ENCODE measurements at regions not wholly inside any gene's neighbourhood (a gene's known extent, or its start where the extent isn't known, plus 50 kb on each side); places are given as distances from the start of the nearest gene placed in this dataset.

DNA sequence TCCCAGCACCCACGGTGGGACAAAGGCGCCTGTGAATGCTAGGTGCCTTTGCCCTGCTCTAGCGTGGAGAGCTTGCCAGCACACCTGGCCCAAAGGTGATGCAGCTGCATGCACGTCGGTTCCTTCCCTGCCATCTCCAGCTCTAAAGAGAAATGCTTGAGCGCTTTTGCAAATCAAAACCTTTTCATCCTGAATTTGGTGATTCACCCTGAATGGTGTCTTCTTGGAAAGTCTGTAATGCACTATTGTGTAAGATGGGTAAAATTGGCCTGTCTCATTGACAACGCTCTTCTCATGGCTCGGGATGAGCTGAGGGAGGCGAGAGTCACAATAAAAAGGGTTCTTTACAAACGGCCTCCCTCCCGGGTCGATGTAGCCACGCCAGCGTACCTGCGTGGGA lies 103.1 kb upstream of the ID4 start:
- Histone ChIP-seq H3K27ac (no peak overlapping the region), H3K9me3 (no peaks in the 10 kb centered on the region), H3K36me3 (replicated peaks in 1 of 2; ENCODE audit: insufficient read depth in 1 of 2, low read depth in 2 of 2) (no peaks in the 10 kb centered on the region), H3K27me3 (no peaks in the 10 kb centered on the region), H3K4me3 (no peak overlapping the region), H3K4me1 (no peaks in the 10 kb centered on the region)
- intact Hi-C loops (cut with DNase I): no loop called here
- no peak for DNase-seq
- ATAC-seq: no peak
- 62 to 71% methylated on average over 15 of the region's 15 CpGs for WGBS, 2 donors
- TF ChIP-seq, protein P1, sequence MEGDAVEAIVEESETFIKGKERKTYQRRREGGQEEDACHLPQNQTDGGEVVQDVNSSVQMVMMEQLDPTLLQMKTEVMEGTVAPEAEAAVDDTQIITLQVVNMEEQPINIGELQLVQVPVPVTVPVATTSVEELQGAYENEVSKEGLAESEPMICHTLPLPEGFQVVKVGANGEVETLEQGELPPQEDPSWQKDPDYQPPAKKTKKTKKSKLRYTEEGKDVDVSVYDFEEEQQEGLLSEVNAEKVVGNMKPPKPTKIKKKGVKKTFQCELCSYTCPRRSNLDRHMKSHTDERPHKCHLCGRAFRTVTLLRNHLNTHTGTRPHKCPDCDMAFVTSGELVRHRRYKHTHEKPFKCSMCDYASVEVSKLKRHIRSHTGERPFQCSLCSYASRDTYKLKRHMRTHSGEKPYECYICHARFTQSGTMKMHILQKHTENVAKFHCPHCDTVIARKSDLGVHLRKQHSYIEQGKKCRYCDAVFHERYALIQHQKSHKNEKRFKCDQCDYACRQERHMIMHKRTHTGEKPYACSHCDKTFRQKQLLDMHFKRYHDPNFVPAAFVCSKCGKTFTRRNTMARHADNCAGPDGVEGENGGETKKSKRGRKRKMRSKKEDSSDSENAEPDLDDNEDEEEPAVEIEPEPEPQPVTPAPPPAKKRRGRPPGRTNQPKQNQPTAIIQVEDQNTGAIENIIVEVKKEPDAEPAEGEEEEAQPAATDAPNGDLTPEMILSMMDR (IDR thresholded peaks at IDR 0.05): no peak
- TF ChIP-seq POLR2A (IDR thresholded peaks at IDR 0.05): no peak

DNA sequence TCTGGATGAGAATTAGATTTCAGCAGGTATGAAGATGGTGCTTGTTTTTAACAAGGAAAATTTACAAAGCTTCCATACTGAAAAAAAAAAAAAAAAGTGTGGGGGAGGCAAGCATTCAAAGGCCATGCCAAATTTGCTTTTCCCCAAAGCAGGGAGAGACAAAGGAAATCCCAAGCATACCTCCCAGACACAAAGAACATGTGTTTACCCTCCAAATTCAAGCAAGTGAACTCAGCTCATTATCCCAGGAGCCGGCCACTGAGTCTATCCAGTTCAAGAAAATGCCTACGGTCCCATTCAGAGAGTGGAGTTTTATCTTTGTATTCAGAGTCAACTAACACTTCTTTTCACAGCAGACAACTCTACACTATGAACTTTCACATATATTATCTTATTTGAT lies 102.7 kb upstream of the ID4 start:
- H3K4me1 ChIP-seq: no peaks in the 10 kb centered on the region
- no peaks in the 10 kb centered on the region for H3K9me3 ChIP-seq
- H3K27ac ChIP-seq: no peak overlapping the region
- no peak for TF ChIP-seq POLR2A (IDR thresholded peaks at IDR 0.05)
- TF ChIP-seq, protein P1 (IDR thresholded peaks at IDR 0.05): no peak
- intact Hi-C loops (cut with DNase I): no loop called here
- H3K36me3 ChIP-seq (replicated peaks in 1 of 2; ENCODE audit: insufficient read depth in 1 of 2, low read depth in 2 of 2): no peaks in the 10 kb centered on the region
- H3K27me3 ChIP-seq: no peaks in the 10 kb centered on the region
- H3K4me3 ChIP-seq: no peak overlapping the region
- 60 to 75% methylated on average over 2 of the region's 2 CpGs for WGBS, 2 donors
- DNase-seq: no peak
- ATAC-seq: no peak

- no peak for ATAC-seq
- WGBS, 2 donors: 68 to 75% methylated on average over 4 of the region's 4 CpGs
- Histone ChIP-seq H3K27me3 (no peaks in the 10 kb centered on the region), H3K4me1 (no peaks in the 10 kb centered on the region), H3K9me3 (no peaks in the 10 kb centered on the region), H3K4me3 (no peak overlapping the region), H3K27ac (no peak overlapping the region), H3K36me3 (replicated peaks in 1 of 2; ENCODE audit: insufficient read depth in 1 of 2, low read depth in 2 of 2) (no peaks in the 10 kb centered on the region)
- intact Hi-C loops (cut with DNase I): no loop called here
- no peak for DNase-seq
- TF ChIP-seq, protein P1 (IDR thresholded peaks at IDR 0.05): no peak
- TF ChIP-seq POLR2A (IDR thresholded peaks at IDR 0.05): no peak
Observed at GRCh38 chr6:19736066-19736465, 101.1 kb upstream of the ID4 start.

GRCh38 chr6:19738010-19738409 lies 99.2 kb upstream of the ID4 start:
- ATAC-seq: no peak
- H3K4me3 ChIP-seq: no peak overlapping the region
- no peaks in the 10 kb centered on the region for H3K36me3 ChIP-seq (replicated peaks in 1 of 2; ENCODE audit: insufficient read depth in 1 of 2, low read depth in 2 of 2)
- no peaks in the 10 kb centered on the region for H3K9me3 ChIP-seq
- TF ChIP-seq, protein P1 (IDR thresholded peaks at IDR 0.05): no peak
- no peak for TF ChIP-seq POLR2A (IDR thresholded peaks at IDR 0.05)
- H3K4me1 ChIP-seq: no peaks in the 10 kb centered on the region
- intact Hi-C loops (cut with DNase I): no loop called here
- H3K27me3 ChIP-seq: no peaks in the 10 kb centered on the region
- no peak overlapping the region for H3K27ac ChIP-seq
- DNase-seq: no peak
- WGBS, 2 donors: 58 to 72% methylated on average over 1 of the region's 1 CpG

GRCh38 chr6:19749722-19750121 lies 87.4 kb upstream of the ID4 start:
- no peaks in the 10 kb centered on the region for H3K27me3 ChIP-seq
- DNase-seq: no peak
- intact Hi-C loops (cut with DNase I): no loop called here
- no peaks in the 10 kb centered on the region for H3K9me3 ChIP-seq
- 78 to 84% methylated on average over 7 of the region's 7 CpGs for WGBS, 2 donors
- no peak overlapping the region for H3K27ac ChIP-seq
- no peak for TF ChIP-seq POLR2A (IDR thresholded peaks at IDR 0.05)
- TF ChIP-seq, protein P1 (IDR thresholded peaks at IDR 0.05): no peak
- ATAC-seq: no peak
- no peaks in the 10 kb centered on the region for H3K36me3 ChIP-seq (replicated peaks in 1 of 2; ENCODE audit: insufficient read depth in 1 of 2, low read depth in 2 of 2)
- H3K4me1 ChIP-seq: no peaks in the 10 kb centered on the region
- no peak overlapping the region for H3K4me3 ChIP-seq
